ENCODE measurements at regions not wholly inside any gene's neighbourhood (a gene's known extent, or its start where the extent isn't known, plus 50 kb on each side); places are given as distances from the start of the nearest gene placed in this dataset.

DNA sequence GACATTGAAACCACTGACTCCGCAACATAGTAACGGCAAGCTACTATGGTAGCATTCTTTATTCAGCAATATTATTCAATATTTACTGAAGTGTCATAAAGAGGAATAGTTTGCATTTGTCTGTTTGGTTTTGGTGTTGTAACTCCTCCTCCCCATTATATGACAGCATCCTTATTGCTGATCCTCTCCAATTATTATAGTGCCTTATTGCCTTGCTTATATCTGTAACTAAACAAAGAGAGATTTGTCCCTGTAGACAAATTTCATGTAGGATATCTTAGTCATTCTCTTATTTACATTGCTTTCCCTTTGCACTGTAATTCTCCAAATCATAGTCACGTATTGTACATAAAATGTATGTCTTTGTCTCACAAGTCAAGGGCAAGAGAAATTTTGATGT, 1041.2 kb upstream of the ZEB2 start:
- no peaks in the 10 kb centered on the region for H3K27me3 ChIP-seq
- TF ChIP-seq POLR2A (IDR thresholded peaks at IDR 0.05): no peak
- TF ChIP-seq, protein P1, sequence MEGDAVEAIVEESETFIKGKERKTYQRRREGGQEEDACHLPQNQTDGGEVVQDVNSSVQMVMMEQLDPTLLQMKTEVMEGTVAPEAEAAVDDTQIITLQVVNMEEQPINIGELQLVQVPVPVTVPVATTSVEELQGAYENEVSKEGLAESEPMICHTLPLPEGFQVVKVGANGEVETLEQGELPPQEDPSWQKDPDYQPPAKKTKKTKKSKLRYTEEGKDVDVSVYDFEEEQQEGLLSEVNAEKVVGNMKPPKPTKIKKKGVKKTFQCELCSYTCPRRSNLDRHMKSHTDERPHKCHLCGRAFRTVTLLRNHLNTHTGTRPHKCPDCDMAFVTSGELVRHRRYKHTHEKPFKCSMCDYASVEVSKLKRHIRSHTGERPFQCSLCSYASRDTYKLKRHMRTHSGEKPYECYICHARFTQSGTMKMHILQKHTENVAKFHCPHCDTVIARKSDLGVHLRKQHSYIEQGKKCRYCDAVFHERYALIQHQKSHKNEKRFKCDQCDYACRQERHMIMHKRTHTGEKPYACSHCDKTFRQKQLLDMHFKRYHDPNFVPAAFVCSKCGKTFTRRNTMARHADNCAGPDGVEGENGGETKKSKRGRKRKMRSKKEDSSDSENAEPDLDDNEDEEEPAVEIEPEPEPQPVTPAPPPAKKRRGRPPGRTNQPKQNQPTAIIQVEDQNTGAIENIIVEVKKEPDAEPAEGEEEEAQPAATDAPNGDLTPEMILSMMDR (IDR thresholded peaks at IDR 0.05): no peak
- no peaks in the 10 kb centered on the region for H3K36me3 ChIP-seq
- H3K9me3 ChIP-seq: no peaks in the 10 kb centered on the region
- no peak overlapping the region for H3K4me3 ChIP-seq (replicated peaks in 1 of 3)
- intact Hi-C loops (cut with DNase I): no loop called here
- H3K27ac ChIP-seq: no peak overlapping the region
- no peak for DNase-seq
- H3K4me1 ChIP-seq: peaks cover 0 to 5% of the 10 kb centered on the region in 2 donors
- 92 to 96% methylated on average over 3 of the region's 3 CpGs for WGBS, 2 donors

DNA sequence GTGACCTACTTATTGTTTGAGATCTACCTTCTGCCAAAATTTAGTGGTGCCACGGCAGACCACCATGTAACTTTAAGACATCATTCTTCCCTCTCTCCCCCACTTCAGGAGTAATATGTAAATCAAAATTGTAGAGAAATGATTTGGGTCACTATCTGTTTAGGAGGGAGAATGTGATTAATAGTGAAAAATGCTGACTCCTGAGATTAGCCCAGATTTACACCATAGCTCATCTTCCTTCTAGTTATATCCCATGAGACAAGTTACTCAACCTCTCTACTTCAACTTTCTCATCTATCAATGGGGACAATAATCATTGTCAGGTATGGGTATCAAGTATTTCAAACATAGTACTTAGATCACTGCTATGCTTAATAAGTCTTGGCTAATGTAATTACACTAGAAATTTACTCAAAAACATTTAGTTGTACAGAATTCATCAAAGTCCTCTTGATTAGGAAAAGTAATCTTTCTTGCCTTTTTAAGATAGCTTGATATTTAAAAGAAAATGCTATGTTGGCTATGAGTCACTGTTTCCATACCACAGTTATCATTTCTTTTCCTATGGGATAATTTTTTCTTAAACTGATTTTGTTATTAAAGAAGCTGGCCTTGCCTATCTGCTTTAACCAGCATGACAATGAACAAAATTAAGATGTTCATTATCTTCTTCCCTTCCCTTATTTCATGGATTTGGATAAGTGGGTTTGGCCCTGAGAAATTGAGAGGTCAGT, 1038.9 kb upstream of the ZEB2 start:
- Histone ChIP-seq H3K9me3 (no peaks in the 10 kb centered on the region), H3K4me3 (replicated peaks in 1 of 3) (no peak overlapping the region), H3K4me1 (peaks cover 0 to under 1% of the 10 kb centered on the region in 2 donors), H3K27me3 (no peaks in the 10 kb centered on the region), H3K27ac (no peak overlapping the region), H3K36me3 (no peaks in the 10 kb centered on the region)
- DNase-seq: no peak
- no peak for TF ChIP-seq POLR2A (IDR thresholded peaks at IDR 0.05)
- TF ChIP-seq, protein P1 (IDR thresholded peaks at IDR 0.05): no peak
- intact Hi-C loops (cut with DNase I): no loop called here
- WGBS, 2 donors: 60 to 65% methylated on average over 1 of the region's 1 CpG

DNA sequence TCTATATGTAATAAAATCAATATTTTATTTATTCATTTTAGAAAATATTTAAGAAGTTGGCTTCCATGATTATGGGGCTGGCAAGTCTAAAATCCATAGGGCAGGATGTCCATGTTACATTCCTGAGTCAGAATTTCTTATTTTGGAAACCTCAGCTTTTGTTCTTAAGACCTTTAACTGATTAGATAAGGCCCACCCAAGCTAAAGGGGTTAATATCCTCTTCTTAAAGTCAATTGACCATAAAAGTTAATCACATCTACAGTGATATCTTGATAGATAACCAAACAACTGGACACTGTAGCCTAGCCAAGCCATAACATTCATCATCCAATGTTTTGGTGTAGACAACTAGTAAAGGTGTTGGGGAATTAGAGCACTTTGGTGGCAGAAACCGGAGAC, 1035.4 kb upstream of the ZEB2 start:
- WGBS, 2 donors: 90 to 95% methylated on average over 1 of the region's 1 CpG
- Histone ChIP-seq H3K27me3 (no peaks in the 10 kb centered on the region), H3K27ac (no peak overlapping the region), H3K4me3 (replicated peaks in 1 of 3) (no peak overlapping the region), H3K36me3 (no peaks in the 10 kb centered on the region), H3K4me1 (no peaks in the 10 kb centered on the region), H3K9me3 (no peaks in the 10 kb centered on the region)
- TF ChIP-seq POLR2A (IDR thresholded peaks at IDR 0.05): no peak
- TF ChIP-seq, protein P1 (IDR thresholded peaks at IDR 0.05): no peak
- DNase-seq: no peak
- intact Hi-C loops (cut with DNase I): no loop called here

DNA sequence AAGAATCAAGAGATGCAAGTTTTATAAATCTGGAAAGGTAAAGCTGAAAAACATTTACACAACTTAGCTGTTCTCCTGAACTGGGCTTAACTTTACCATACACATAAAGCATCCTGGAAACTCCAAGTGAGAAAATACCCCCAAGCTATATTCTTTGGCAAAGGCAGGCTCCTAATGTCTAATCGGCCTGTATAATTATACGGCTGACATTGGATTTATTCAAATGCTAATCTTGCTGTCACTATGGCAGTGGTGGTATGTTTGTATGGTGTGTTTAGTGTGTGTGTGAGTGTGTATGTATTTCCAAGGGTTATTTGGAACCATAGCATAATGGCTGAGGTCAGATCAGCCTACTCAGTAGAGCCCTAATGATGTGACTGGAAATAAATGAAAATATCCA, 1031.8 kb upstream of the ZEB2 start:
- Histone ChIP-seq H3K9me3 (no peaks in the 10 kb centered on the region), H3K27ac (no peak overlapping the region), H3K4me1 (no peaks in the 10 kb centered on the region), H3K4me3 (replicated peaks in 1 of 3) (no peak overlapping the region), H3K36me3 (no peaks in the 10 kb centered on the region), H3K27me3 (no peaks in the 10 kb centered on the region)
- DNase-seq: no peak
- TF ChIP-seq POLR2A (IDR thresholded peaks at IDR 0.05): no peak
- WGBS, 2 donors: 92 to 96% methylated on average over 2 of the region's 2 CpGs
- intact Hi-C loops (cut with DNase I): no loop called here

DNA sequence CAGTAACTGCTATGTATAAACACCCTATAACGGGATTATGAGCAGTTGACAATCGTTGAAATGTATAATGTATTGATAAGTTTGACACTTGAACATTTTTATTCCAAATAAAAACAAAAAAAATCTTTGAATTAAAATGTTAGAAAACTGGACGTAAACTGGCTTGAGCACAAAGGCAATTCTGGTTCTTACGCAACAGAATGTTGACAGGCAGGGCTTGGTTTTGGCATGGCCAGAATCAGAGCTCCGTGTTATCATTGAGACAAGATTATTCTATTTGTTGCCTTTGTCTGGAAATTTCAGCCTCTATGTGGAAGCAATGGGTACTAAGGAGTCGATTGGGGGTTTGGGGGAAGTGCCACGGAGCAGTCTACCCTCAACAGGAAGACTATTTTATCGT, 1028.6 kb upstream of the ZEB2 start:
- no peak for TF ChIP-seq POLR2A (IDR thresholded peaks at IDR 0.05)
- TF ChIP-seq, protein P1 (IDR thresholded peaks at IDR 0.05): no peak
- DNase-seq: no peak
- no peaks in the 10 kb centered on the region for H3K27me3 ChIP-seq
- H3K4me1 ChIP-seq: no peaks in the 10 kb centered on the region
- H3K9me3 ChIP-seq: no peaks in the 10 kb centered on the region
- H3K36me3 ChIP-seq: no peaks in the 10 kb centered on the region
- H3K27ac ChIP-seq: no peak overlapping the region
- 89 to 94% methylated on average over 8 of the region's 8 CpGs for WGBS, 2 donors
- intact Hi-C loops (cut with DNase I): no loop called here
- H3K4me3 ChIP-seq (replicated peaks in 1 of 3): no peak overlapping the region
